ENCODE measurements at regions not wholly inside any gene's neighbourhood (a gene's known extent, or its start where the extent isn't known, plus 50 kb on each side); places are given as distances from the start of the nearest gene placed in this dataset.

DNA sequence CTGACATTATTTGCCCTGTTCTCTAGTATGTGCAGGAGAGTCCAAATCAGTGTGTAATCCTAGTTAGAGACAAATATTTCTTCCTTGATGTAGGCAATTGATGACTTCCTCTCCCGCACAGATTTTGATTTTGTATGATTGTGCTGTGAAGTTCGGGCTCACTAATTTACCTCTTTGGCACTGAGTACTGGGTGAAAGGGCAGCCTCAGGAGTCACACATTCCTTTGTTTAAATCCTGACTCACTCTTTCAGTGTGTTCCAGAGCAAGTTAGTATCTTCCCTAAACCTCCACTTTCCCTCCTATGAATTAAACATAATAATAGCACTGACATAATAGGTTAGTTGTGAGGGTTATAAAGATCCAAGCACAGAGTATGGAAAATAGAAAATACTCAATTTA lies 269.7 kb downstream of the ISL1 start:
- TF ChIP-seq, protein P1, sequence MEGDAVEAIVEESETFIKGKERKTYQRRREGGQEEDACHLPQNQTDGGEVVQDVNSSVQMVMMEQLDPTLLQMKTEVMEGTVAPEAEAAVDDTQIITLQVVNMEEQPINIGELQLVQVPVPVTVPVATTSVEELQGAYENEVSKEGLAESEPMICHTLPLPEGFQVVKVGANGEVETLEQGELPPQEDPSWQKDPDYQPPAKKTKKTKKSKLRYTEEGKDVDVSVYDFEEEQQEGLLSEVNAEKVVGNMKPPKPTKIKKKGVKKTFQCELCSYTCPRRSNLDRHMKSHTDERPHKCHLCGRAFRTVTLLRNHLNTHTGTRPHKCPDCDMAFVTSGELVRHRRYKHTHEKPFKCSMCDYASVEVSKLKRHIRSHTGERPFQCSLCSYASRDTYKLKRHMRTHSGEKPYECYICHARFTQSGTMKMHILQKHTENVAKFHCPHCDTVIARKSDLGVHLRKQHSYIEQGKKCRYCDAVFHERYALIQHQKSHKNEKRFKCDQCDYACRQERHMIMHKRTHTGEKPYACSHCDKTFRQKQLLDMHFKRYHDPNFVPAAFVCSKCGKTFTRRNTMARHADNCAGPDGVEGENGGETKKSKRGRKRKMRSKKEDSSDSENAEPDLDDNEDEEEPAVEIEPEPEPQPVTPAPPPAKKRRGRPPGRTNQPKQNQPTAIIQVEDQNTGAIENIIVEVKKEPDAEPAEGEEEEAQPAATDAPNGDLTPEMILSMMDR (conservative IDR thresholded peaks at IDR 0.05; ENCODE audit: low read length) = no peak
- no peak for TF ChIP-seq EZH2phosphoT487 (IDR thresholded peaks at IDR 0.05; ENCODE audit: borderline replicate concordance)

Data from Loucy (cell line).